ENCODE measurements at regions not wholly inside any gene's neighbourhood (a gene's known extent, or its start where the extent isn't known, plus 50 kb on each side); places are given as distances from the start of the nearest gene placed in this dataset.

- TF ChIP-seq PBX3 (CRISPR knock-in tag; IDR thresholded peaks at IDR 0.05; ENCODE audit: borderline replicate concordance): no peak
- no peak for TF ChIP-seq ZNF790 (CRISPR knock-in tag; IDR thresholded peaks at IDR 0.05; ENCODE audit: borderline replicate concordance)
- TF ChIP-seq ZFX (CRISPR knock-in tag; IDR thresholded peaks at IDR 0.05; ENCODE audit: low read depth): no peak
- no peak for TF ChIP-seq BHLHE40 (IDR thresholded peaks at IDR 0.05; ENCODE audit: low read length)
These were observed 216.1 kb downstream of the TTC32 start for GRCh38 chr2:19685731-19686130.

Measured in HepG2 (cell line).